ENCODE measurements at regions not wholly inside any gene's neighbourhood (a gene's known extent, or its start where the extent isn't known, plus 50 kb on each side); places are given as distances from the start of the nearest gene placed in this dataset.

DNA sequence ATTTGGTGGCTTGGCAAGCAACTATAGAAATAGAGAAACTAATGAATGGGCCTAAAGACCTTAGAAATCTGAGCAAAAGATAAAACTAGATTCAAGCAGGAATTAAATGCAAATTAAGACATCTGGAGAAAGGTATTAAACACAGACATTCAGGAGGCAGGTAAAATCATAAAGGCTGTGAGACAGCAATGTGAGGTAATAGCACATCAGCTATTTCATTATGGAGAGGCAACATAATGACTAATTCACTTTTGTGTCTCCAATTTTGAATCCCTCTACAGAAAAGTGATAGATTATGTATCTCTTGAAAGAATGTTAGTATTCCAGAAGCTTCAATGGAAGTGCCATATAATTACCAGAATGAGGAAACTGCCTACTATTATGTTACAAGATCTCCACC lies 175.9 kb upstream of the LRIG3 start:
- no TSS peak for BruUV-seq (replicated peaks)
- no peak for ATAC-seq
- Histone ChIP-seq H3K4me2 (ENCODE audit: low read depth, low read length) (no peak overlapping the region), H2AFZ (ENCODE audit: low read length) (no peak overlapping the region), H3K27me3 (ENCODE audit: control insufficient read depth in 1 of 2, insufficient read depth in 2 of 2, low read length in 2 of 2) (no peaks in the 10 kb centered on the region), H3K4me3 (replicated peaks in 1 of 3; ENCODE audit: insufficient read depth in 1 of 3, low read depth in 2 of 3, low read length in 3 of 3) (no peak overlapping the region), H3K36me3 (replicated peaks in 1 of 2; ENCODE audit: control insufficient read depth in 1 of 2, insufficient read depth in 2 of 2, low read length in 2 of 2) (no peaks in the 10 kb centered on the region), H3K79me2 (ENCODE audit: insufficient read depth, low read length) (no peaks in the 10 kb centered on the region), H3K27ac (ENCODE audit: extremely low read length, insufficient read depth, low read length) (no peak overlapping the region), H3K9ac (ENCODE audit: insufficient read depth, low read depth, low read length) (no peak overlapping the region), H3K4me1 (ENCODE audit: insufficient read depth, low read length) (no peaks in the 10 kb centered on the region), H4K20me1 (ENCODE audit: insufficient read depth, low read length) (no peaks in the 10 kb centered on the region), H3K9me3 (ENCODE audit: low read length) (no peaks in the 10 kb centered on the region)
- in situ Hi-C loops (cut with HindIII; ENCODE audit: extremely low pct_ligation_motif_present, low pct_unique_long_range_greater_than_20kb) (no loop called here), intact Hi-C loops (cut with micrococcal nuclease; ENCODE audit: unreplicated experiment) (no loop called here)
- DNase-seq (ENCODE audit: low spot score) = no peak
- no peak for TF ChIP-seq EED (CRISPR knock-in tag; IDR thresholded peaks at IDR 0.05)
- no peak for TF ChIP-seq ZNF33A (CRISPR knock-in tag; IDR thresholded peaks at IDR 0.05; ENCODE audit: borderline replicate concordance)
- no peak for TF ChIP-seq REL (CRISPR knock-in tag; conservative IDR thresholded peaks at IDR 0.05)
- no peak for TF ChIP-seq SETDB1 (CRISPR knock-in tag; IDR thresholded peaks at IDR 0.05; ENCODE audit: borderline replicate concordance)
- no peak for TF ChIP-seq ZNF629 (CRISPR knock-in tag; conservative IDR thresholded peaks at IDR 0.05)
- TF ChIP-seq KLF13 (CRISPR knock-in tag; IDR thresholded peaks at IDR 0.05) = no peak
- TF ChIP-seq, protein P1, sequence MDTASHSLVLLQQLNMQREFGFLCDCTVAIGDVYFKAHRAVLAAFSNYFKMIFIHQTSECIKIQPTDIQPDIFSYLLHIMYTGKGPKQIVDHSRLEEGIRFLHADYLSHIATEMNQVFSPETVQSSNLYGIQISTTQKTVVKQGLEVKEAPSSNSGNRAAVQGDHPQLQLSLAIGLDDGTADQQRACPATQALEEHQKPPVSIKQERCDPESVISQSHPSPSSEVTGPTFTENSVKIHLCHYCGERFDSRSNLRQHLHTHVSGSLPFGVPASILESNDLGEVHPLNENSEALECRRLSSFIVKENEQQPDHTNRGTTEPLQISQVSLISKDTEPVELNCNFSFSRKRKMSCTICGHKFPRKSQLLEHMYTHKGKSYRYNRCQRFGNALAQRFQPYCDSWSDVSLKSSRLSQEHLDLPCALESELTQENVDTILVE (CRISPR knock-in tag; IDR thresholded peaks at IDR 0.05) = no peak
- TF ChIP-seq, protein P2, sequence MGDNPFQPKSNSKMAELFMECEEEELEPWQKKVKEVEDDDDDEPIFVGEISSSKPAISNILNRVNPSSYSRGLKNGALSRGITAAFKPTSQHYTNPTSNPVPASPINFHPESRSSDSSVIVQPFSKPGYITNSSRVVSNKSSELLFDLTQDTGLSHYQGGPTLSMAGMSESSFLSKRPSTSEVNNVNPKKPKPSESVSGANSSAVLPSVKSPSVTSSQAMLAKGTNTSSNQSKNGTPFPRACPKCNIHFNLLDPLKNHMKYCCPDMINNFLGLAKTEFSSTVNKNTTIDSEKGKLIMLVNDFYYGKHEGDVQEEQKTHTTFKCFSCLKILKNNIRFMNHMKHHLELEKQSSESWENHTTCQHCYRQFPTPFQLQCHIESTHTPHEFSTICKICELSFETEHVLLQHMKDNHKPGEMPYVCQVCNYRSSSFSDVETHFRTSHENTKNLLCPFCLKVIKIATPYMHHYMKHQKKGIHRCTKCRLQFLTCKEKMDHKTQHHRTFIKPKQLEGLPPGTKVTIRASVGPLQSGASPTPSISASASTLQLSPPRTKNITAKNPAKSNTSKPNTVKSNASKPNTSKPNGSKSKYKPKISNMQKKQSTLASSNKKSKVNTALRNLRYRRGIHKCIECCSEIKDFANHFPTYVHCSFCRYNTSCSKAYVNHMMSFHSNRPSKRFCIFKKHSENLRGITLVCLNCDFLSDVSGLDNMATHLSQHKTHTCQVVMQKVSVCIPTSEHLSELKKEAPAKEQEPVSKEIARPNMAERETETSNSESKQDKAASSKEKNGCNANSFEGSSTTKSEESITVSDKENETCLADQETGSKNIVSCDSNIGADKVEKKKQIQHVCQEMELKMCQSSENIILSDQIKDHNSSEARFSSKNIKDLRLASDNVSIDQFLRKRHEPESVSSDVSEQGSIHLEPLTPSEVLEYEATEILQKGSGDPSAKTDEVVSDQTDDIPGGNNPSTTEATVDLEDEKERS (CRISPR knock-in tag; IDR thresholded peaks at IDR 0.05) = no peak
- no peak for TF ChIP-seq PCBP1 (IDR thresholded peaks at IDR 0.05; ENCODE audit: borderline replicate concordance, low read depth, low read length)
- TF ChIP-seq, protein P3, sequence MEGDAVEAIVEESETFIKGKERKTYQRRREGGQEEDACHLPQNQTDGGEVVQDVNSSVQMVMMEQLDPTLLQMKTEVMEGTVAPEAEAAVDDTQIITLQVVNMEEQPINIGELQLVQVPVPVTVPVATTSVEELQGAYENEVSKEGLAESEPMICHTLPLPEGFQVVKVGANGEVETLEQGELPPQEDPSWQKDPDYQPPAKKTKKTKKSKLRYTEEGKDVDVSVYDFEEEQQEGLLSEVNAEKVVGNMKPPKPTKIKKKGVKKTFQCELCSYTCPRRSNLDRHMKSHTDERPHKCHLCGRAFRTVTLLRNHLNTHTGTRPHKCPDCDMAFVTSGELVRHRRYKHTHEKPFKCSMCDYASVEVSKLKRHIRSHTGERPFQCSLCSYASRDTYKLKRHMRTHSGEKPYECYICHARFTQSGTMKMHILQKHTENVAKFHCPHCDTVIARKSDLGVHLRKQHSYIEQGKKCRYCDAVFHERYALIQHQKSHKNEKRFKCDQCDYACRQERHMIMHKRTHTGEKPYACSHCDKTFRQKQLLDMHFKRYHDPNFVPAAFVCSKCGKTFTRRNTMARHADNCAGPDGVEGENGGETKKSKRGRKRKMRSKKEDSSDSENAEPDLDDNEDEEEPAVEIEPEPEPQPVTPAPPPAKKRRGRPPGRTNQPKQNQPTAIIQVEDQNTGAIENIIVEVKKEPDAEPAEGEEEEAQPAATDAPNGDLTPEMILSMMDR (CRISPR knock-in tag; IDR thresholded peaks at IDR 0.05) = no peak
- CTCF ChIA-PET (ENCODE audit: low intra/inter-chr PET ratio, low total read pairs) = no interaction called here
- POLR2A ChIA-PET = no interaction called here
- FAIRE-seq = no peak

Data from HepG2 (cell line).